ENCODE measurements at regions not wholly inside any gene's neighbourhood (a gene's known extent, or its start where the extent isn't known, plus 50 kb on each side); places are given as distances from the start of the nearest gene placed in this dataset.

DNA sequence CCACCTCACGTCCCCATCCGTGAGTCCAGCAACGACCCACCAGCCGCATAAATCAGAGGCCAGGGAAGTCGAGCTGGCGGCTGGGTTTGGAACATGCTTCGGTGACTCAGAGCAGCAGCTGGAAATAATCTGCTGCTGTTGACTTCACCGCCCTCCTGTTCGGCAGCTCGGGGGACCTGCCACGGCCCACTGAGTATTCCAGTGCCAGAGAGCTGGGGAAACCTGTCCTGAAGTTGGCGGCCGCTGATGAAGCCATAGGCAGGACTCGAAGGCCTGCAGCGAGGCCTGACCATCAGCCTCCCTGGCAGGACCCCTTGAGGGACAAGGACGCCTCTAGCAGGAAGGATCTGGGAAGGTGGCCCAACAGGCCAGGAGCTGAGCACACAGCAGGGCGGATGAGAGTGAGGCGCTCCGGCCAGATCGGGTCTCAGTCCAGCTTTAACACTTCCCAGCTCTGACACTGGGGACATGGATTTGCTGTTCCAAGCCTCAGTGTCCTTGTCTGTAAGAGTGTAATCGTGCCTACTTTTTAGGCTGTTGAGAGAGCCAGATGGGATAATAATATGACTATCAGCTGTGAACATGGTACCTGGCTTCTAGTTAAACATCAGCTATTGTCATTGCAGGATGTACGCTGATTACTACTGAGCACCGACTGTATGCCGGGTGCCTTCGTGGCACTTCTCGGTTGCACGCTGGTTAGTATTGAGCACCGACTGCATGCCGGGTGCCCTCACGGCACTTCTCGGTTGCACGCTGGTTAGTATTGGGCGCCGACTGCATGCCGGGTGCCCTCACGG is 50.4 kb upstream of the CIBAR2 start:
- DNase-seq (ENCODE audit: low read depth in 2 of 2, low spot score in 1 of 2): no peak

DNA sequence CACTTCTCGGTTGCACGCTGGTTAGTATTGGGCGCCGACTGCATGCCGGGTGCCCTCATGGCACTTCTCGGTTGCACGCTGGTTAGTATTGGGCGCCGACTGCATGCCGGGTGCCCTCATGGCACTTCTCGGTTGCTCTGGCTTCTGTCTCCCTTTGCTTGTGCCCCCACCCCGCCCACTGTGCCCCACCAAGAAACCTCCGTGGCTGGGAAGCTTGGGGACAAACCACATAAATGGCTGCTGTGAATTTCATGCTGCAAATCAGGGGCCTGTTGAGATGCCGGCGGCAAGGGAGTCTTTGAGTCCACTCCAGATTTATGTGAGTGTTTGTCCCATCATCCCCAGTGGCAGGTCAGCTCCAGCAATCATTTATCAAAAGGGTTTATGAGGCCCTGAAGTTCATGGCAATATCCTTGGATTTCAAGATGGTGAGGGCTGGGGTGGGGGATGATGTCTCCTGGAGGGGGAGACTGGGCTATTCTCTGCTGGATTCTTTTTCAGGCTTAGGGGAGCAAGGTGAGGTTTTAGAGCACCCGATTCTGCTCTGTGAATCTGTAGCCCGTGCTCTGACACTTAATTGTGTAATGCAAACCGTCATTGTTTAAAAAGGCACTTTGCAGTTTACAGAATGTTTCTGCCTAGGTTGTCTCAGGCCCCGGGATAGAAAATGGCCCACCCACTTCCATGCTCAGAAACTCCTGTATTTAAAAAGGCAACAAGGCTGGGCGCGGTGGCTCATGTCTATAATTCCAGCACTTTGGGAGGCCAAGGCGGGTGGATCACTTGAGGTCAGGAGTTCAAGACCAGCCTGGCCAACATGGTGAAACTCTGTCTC is 51.2 kb upstream of the CIBAR2 start:
- DNase-seq (ENCODE audit: low read depth in 2 of 2, low spot score in 1 of 2): no peak

DNA sequence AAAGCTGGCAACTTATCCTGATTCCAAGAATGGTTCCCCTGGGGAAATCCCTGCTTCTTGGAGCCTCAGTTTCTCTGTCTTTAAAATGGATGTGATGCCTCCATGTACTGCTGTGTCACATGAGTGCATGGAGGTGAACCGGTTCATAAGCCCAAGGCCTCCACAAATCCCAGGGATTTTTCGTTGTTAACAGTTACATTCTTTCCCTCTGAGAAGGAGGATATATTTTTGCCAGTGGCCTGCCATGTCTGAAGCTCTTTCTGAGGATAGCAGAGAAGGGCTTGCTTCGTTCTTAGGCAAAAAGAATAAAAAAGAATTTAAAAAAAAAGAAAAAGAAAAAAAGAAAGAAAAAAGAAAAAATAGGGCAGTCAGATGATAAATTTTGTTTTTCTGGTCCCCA is 52.2 kb upstream of the CIBAR2 start:
- DNase-seq (ENCODE audit: low read depth in 2 of 2, low spot score in 1 of 2): no peak

DNA sequence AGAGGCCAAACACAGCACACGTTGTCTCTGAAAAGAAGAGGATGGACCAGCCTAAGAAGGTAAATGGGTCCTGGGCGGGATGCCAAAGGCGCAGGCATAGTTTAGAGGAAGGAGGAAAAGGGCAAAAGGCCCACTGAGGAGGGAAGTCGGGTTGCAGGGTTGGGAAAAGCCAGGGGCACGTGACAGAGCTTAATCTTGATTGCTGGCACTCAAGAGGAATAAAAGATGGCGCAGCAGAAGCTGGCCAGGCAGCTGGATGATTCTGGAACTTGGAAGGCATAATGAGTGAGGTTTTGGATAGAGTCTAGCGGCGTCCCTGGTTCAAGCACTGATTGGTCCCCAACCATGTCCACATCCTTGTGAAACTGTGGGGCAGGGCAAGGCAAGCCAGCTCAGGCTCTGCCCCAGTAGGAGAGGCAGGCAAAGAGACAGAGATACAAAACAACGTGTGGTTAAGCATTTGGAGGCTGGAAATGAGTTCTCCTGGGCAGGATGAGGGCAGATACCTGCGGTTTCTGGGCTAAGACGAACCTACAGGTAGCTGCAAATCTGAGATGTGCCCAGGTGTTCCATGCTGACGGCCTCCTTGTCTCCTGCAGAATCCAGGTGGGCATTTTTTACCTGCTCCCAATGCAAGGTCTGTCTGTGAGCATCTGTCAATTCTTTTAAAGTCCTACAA is 52.7 kb upstream of the CIBAR2 start:
- DNase-seq (ENCODE audit: low read depth in 2 of 2, low spot score in 1 of 2): no peak

DNA sequence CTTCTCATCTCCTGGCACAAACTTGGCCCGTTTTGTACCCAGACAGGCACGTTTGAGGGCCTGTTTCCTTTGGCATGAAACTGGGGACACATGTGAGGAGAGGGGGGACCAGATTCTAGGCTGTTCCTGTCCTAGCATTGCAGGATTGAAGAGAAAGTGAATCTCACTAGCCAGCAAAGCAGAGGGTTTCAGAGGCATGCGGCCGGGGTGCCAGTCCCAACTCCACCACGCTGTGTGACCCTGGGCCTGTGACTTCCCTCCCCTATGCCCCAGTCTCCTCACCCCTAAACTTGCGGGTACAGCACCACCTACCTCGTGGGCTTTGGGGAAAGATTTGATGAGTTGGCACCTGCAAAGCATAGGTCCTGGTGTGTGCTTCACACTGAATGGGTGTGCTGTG is 53.5 kb upstream of the CIBAR2 start:
- no peak for DNase-seq (ENCODE audit: low read depth in 2 of 2, low spot score in 1 of 2)

DNA sequence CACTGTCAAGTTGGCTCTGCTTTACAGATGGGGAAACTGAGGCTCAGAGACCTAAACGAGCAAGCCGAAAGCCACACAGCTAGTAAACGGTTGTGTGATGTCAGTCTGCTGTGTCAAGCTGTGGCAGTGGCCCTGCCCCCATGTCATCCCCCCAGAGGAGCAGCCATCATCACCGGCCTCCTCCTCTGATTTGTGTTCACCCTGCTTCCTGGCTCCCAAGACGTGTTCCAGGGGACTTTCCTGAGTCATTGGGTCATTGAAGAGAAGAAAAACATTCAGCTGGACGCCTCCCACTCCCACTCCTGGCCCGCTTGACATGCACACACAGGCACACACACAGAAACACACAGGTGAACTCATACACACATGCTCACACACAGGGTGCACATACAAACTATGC is 54.0 kb upstream of the CIBAR2 start:
- DNase-seq (ENCODE audit: low read depth in 2 of 2, low spot score in 1 of 2): no peak

DNA sequence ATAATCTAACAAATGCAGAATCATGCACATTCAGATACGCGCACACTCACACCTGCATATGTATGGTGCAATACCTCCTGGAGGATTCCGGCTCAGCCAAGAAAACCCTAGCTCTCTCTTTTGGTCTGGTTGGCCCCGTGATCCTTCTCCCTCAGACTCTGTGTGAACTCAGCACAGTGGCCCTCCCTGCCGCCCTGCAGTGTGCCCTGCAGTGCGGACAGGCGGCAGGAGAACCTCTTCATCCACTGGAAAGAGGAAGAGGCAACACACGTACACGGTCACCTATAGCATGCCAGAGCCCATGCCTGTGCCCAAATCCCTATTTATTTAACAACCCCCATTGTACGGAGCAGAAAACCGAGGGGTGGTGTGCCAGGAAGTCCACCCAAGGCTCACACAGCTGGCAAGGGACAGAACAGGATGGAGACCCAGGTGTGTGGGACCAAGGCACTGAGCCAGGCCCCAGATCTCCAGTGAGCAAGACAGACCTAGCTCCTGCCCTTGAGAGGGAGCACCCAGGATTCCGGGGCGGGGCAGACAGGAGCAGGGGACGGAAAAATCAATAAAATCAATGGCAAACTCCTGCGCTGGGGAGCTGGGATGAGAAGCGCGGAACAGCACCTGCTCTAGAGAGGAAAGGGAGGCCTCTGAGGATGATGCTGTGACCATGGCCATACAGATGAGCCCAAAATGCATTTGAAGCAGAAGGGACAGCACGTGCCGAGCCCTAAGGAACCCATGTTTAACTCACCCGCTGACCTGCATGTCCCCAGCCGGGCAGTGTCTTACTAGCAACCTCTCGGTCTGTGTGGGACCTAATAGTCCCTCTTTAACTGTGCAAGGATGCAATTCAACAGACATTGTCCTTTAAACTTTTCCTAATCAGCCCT is 54.7 kb upstream of the CIBAR2 start:
- DNase-seq (ENCODE audit: low read depth in 2 of 2, low spot score in 1 of 2): no peak

DNA sequence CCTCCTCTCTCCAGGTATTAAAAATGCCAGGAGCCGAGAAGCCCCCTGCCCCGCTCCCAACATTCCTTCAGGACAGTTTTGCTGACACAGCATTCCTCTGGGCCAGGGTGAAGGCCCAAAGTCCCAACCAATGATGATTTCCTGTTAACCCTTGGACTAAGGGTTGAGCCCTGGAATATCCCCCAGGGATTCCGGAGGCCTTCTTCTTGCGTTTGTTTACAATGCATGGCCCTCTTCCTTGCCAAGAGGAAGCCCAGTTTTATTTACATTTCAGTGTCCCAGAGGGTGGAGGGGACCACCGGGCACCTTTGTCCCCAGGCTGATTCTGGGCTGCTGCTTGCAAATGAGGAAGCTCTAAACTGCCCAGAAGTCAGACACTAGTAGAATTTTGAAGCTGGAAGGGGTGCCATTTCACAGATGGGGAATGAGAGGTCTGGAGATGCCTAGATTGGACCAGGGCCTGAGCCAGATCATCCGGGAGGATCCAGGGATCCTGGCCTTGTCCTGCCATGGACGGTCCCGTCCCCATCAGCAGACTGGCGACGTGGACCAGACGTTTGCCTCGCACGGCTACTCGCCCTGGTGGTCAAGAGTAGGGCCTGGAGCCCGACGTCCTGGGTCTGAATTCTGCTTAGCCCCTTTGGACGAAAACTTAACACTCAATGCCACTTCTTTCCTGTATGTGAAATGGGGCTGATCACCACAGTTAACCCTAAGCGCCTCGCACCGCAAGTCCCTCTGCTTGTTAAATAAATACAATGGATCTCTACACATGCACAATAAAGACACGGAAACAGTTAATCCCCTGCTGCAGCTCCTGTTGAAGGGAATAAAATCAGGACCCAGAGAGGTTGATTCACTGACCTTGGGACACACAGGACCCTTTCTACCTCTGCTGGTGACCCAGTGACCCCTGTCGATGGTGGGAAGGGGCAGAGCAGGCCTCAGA is 55.6 kb upstream of the CIBAR2 start:
- DNase-seq (ENCODE audit: low read depth in 2 of 2, low spot score in 1 of 2): no peak

DNA sequence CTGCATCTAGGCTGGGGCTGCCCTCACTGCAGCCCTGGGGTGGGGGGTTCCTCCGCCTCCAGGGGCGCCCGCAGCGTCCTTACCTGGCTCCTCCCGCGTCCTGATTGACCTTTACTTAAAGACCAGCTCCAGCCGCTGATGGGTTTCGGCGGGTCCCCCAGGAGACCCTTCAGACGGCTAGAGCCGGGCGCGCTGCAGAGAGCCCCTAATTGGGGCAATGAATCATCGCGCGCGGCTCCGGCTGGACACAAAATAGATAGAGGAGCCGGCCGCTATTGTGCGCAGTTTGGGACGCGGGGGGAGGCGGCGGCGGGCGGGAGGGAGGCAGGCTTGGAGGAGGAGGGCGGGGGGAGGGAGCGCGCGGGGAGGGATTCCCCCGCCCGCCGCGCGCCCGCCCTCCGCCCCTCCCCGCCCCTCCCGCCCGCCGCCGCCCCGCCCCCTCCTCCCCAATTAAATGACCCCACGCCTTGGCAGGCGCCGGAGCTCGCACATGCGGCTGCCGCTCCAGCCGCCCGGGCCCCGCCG is 56.5 kb upstream of the CIBAR2 start:
- DNase-seq (ENCODE audit: low read depth in 2 of 2, low spot score in 1 of 2): no peak

DNA sequence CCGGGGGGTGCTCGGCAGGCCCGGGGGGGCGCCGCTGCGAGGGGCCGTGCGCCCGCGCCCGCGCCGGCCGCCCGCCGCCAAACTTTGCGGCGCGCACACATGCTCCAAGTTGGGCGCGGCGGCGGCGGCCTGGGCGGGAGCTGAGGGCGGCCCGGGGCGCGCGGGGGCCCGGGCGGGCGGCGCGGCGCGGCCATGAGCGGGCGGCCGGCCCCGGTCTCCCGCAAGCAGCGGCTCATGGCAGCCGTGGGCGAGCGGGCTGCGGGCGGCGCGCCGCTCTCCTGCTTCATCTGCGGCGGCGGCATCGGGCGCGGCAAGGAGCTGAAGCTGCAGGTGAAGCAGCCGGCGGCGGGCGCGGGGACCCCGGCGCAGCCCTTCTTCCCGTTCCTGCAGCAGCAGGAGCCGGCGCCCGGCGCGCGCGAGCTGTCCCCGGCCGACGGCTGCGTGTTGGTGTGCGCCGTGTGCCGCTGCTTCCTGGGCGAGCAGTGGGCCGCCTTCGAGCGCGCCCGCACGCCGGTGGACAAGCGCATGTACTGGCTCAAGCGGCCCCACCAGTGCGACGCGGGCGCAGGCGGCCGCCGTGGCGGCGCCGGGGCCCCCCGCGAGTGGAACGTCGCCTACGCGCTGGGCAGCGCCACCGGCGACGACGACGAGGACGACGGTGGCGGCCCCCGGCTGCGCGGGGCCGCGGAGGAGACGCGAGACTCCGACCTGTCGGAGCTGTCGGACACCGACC is 57.2 kb upstream of the CIBAR2 start:
- no peak for DNase-seq (ENCODE audit: low read depth in 2 of 2, low spot score in 1 of 2)

DNA sequence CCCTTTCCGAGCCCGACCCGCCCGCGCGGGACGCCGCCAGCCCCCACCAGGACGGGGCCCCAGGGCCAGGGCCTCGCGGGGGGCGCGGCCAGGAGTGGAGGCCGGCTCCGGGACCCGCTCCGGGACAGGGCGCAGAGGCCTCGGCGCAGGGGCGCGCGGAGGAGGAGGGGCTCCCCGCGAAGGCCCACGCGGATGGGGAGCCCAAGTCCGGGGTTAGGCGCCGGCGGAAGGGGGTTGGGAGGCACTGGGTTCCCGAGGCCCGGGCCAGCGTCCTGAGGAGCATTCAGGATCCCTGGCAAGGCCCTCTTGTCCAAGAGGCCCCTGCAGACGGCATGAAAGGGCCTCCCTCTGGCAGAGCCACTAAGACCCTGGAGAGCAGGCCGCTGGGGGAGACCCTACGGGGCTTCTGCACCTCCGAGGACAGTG is 57.8 kb upstream of the CIBAR2 start:
- DNase-seq (ENCODE audit: low read depth in 2 of 2, low spot score in 1 of 2): no peak

DNA sequence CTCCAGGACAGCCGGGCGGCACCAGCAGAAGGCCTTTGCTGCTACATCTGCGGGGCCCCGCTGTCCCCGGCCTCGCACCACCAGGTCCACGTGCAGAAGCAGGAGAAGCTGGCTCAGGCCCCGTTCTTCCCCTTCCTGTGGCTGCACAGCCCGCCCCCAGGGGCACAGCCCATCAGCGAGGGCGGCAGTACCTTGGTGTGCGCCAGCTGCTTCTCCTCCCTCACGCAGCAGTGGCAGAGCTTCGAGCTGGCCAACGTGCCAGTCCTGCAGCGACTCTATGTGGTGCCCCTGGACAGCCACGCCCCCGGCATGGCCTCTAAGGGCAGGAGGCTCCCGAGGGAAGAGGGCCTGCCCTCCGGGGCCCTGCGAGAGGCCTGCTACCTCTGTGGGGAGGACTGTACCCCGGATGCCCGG is 58.3 kb upstream of the CIBAR2 start:
- no peak for DNase-seq (ENCODE audit: low read depth in 2 of 2, low spot score in 1 of 2)

DNA sequence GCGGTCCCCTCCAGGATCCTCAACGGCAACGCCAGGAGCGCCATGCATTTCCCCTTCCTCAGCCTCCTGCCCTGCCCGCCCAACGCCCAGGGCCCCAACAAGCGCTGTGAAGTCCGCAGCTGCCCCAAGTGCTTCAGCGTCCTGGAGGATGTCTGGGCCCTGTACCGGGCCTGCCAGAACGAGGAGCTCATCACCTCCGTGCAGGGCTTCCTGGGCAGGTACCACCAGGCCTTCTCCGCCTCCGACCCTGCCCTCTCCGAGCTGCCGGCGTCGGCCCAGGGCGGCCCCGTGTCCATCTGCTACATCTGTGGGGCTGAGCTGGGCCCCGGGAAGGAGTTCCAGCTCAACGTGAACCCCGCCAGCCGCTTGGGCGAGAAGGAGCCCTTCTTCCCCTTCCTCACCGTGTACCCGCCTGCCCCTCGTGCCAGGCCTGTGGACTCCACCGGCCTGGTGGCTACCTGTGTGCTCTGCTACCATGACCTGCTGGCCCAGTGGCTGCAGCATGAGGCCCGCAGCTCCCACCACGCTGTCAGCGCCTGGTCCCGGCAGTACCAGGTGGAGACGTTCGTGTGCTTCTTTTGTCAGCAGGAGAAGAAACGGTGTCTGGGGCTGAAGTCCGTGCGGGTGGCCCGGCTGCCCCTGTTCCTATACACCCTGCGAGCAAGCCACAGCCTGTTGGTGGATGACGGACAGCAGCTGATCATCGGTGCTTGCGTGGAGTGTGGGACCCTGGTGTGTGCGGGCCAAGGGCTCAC is 58.9 kb upstream of the CIBAR2 start:
- DNase-seq (ENCODE audit: low read depth in 2 of 2, low spot score in 1 of 2): no peak

DNA sequence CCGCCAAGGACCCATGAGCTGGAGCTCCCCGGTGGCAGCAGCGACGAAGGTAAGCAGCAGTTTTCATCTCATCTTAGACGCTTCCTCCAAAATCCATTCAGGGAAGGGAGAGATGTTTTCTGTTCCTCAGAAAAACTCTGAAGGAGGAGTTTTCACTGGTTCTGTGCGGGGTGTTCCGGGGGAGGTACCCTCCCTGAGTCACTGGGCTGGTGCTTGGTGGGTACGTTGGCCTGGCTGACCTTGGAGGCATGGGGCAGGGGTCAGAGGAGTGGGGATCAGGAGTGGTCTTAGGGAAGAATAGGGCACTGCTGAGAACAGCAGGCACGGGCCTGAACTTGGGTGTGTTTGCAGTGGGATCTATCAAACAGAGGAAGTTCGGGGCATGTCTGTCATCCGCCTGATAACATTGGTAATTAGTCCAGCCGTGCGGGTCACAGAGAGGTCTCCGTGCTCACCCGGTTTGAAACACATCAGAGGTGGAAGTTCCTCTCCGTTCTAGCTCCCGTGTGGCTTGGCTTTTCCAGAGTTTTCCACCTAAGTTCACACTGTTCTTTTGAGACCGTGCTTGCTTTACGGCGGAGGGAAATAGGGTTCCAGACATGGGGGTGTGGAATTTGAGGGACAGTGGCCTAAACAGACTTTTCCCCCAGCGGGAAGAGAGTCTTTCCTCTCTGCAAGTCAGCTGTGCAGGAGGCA is 59.6 kb upstream of the CIBAR2 start:
- no peak for DNase-seq (ENCODE audit: low read depth in 2 of 2, low spot score in 1 of 2)

DNA sequence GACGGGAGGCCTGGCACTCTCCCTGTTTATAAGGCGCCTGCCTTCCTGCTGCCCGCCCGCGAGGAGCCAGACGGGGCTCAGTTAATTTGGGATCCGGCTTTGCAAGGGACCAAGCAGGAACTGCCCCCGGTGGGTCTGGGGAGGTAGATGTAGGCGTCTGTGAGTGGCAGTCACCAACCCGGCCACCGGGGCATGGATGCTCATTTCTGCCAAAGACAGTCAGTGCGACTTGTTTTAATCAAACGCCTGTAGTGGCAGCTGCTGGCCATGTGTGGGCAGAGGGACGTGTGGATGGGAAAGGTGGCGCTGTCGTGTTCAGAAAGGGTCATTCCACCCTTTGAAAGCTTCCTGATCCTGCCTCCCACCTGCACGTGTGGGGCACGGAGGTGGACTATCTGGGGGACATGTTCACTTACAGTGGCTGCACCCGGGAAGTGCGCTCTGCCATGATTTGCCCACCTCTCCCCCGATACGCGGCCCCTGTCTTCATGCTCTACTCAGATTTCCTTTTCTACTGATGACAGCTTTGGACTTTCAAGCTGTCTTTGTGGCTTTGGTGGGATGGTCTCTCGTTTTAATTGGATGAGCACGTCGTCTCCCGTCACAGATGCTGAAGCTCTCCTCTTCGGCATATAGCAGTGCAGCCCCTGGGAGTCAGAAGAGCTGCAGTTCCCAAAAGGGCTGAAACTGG is 60.3 kb upstream of the CIBAR2 start:
- no peak for DNase-seq (ENCODE audit: low read depth in 2 of 2, low spot score in 1 of 2)

DNA sequence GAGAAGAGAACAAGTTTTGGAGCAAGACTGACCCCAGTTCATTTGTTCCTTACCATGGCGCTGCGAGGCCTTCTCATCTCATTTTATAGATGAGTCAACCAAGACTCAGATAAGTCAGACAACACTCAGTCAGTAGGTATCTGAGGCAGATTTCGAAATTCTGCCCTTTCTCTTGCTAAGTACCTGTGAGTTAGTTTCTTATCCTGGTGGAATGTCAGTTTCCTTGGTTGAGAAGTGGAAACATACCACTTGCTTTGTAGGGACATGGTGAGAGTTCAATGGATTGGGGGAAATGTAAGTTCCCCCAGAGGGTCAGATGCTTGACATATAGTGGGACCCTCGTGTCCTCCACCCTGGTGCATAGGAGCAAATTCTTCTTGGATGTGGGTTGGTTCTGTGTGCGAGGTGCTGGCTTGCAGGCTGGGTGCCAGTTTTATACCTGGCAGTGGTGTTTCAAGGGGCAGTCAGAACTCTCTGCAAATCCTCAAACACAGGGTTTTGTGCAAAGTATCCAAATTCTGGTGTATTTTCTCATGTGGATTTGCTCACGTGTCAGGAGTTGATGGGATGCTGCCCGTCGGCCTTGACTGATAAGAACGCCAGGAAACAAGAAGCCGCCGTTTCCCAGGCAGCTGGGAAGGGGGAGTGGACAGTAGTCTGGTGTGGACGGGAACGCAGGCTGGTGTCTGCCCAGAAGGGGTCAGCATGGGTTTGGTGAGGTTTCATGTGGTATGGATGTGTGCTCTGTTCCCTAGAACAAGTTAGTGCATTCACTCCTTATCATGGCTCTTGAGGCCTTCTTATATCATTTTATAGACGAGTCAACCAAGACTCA is 61.1 kb upstream of the CIBAR2 start:
- no peak for DNase-seq (ENCODE audit: low read depth in 2 of 2, low spot score in 1 of 2)
